GM18517 (cell line): ENCODE measurements at regions not wholly inside any gene's neighbourhood (a gene's known extent, or its start where the extent isn't known, plus 50 kb on each side); places are given as distances from the start of the nearest gene placed in this dataset.

ENCODE experiments used
- ATAC-seq: cut with Tn5 transposase; IDR thresholded peaks from one replicate; pipeline ENCODE4 v1.9.1; 2021; ENCODE audit warnings: mild to moderate bottlenecking, moderate library complexity; ENCODE audit not compliant: unreplicated experiment

DNA sequence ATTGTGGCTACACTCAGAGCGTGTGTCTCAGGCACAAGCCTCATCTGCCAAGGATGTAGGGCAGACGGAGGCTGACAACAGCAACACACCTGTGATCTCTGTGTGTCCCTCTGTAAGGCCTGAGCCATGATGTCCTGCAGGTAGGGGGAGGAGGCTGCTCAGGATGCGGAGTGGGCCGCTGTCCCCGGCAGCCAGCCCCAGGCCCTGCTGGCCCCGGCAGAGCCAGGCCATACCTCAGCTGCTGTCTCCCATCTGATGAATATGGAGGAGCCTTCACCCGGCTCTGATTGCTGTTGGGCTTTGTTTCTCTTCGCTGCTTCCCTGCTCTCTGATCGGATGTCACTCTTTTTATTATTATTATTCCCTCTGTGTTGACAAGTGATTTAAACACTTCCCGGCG is 83.6 kb upstream of the NCAM1 start:
- ATAC-seq, result no peak

DNA sequence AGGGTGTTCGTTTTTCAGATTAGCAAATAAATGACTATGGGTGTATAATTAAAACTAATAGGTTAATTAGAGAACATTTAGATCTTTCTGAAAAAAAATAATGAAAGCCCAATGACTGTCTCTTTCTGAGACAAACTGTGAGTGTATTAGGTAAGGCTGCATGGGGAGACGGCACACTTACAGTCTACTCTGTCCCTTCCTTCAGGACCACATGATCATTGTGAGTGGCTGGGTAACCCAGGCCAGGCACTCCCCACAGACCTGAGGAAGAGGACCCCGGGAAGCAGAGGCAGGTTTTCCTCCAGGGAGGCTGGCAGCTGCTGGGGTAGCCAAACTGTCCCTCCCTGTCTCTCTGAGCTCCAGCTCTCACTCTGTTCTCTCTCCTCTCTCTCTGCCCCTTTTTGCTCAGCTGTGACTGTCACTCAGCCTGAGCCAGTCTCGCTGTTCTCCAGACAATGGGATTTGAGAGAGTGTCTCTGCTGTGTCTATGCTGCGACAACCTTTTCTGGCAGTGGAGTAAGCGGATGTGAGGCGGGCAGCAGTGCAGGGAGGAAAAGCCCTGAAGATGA is 83.1 kb upstream of the NCAM1 start:
- ATAC-seq, result no peak

DNA sequence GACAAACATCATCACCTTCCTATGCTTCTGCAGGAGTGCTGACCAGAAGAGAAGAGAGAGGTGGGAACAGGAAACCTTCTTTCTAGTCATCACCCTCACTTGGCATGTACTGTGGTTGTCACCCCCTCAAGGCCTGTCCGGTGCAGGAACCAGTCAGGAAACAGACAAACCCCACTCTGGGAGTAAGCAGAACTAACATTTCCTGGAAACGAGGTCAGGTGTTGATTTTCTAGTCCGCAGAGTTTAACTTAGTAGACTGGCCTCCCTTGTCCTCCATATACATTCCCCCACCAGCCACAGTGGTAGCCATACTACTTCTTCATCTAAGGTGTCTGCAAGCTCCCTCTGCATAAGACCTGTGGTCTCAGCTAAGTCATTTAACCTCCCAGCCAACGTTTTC is 80.7 kb upstream of the NCAM1 start:
- ATAC-seq, result no peak

DNA sequence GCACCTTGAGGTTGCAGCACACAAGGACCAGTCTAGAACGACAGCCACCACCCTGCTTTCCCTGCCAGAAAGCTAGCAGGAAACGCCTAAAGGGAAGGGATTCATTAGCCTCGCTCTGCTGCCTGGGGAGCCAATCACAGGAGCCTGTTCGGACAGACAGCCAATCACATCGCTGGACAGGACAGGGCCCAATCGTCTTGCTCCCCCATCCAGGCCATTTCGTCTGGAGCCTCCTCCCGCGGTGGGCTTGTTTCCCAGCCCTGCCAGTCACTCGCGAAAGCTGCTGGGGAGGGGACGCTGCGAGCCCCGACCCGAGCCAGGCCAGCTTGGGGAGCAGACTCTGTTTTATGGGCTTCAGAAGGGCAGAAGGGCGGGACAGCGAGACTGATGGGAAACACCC is 79.8 kb upstream of the NCAM1 start:
- no peak for ATAC-seq

DNA sequence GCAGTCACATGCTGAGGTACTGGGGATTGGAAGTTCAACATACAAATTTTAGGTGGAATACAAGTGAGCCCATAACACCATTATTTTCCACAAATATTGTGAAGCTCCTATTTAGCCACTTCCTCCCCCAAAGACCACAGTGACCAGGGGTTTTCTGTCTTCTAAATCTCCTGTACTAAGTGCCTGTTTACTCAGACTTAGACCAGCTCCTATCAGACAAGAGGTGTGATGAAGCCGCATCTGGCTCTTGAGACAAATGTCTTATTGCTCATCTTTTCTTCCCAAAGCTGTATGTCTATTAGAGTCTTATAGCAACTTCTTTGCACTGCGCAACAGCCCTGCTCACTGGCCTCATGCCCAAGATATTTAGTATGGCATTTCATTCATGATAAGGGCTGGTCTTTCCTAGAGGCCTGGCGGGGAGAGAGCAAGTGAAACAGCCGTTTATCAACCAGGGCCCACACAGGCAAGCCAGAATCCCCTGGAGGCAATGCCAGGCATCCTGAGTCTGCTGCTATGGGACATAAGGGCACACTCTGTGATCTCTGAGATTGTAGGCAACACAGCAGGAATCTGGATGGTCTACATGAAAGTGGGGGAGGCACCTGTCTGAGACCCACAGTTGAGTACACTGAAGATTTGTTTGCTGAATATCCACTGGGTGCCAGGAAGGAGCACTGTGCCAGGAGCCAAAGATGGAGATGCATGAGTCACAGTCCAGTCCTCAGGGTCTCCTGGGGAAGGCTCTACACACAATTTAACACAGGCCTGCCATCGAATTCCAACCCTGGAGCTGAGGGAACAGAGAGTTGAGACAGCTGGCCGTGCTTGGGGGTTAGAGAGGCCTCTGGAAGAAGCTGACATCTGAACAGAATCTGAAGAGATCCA is 78.5 kb upstream of the NCAM1 start:
- no peak for ATAC-seq

DNA sequence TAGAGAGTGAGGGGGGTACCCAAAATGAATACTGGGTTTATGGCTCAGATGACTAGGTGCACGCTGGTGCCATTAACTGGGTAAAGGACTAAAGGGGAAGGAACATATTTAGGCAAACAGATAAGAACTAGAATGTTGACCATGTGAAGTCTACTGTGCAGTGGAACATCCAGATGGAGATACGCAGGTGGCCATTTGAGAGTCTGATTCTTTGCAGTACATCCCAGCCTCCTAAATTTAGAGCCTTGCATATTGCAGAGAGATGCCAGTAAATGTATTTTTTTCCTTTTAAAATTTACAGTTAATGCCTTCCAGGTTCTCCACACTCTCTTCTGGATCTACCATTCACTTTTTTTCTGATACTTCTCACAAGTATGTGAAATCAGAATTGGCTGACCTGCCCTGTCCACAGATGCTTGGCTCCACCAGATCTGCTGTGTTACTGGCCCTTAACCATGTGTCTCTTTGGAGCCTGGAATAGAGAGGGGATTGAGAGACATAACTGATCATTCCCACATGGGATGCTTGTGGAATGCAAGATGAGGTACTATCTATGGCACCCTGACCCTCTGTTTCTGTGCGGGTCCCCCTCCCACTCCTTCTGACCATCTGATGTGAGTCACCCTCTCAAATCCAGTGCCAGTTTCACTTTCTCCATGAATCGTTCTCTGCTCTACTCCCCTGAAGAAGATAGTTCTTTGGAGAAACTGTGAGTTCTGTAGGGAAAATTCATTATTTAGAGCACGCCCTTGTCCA is 77.0 kb upstream of the NCAM1 start:
- ATAC-seq, result no peak

DNA sequence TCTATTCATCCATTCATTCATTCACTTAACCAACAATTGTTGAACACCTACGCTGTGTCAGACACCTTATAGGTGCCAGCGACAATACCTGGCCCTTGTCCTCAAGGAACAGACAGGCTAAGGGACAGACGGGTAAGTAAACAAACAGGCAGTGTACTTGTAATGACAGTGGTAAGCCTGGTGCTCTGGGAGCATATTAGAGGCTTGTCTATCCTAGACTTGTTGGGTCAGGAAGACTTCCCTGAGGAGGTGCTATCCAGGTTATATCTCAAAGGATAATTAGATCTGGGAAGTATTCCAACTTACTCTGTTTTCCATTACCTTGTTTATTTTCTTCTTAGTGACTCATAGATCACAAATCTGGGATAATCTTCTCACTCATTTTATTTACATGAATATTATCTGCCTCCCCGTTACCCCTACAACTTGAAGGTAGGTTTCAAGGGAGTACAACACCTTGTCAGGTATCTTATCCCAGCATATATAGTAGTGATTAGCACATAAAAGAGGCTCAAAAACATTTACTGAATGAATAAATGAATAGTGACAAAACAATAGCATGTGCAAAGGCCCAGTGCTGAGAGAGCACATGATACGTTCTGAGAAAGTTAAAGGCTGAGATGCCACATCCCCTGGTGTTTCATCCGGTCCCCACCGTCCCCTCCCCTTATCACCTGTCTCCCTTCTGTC is 75.3 kb upstream of the NCAM1 start:
- no peak for ATAC-seq

DNA sequence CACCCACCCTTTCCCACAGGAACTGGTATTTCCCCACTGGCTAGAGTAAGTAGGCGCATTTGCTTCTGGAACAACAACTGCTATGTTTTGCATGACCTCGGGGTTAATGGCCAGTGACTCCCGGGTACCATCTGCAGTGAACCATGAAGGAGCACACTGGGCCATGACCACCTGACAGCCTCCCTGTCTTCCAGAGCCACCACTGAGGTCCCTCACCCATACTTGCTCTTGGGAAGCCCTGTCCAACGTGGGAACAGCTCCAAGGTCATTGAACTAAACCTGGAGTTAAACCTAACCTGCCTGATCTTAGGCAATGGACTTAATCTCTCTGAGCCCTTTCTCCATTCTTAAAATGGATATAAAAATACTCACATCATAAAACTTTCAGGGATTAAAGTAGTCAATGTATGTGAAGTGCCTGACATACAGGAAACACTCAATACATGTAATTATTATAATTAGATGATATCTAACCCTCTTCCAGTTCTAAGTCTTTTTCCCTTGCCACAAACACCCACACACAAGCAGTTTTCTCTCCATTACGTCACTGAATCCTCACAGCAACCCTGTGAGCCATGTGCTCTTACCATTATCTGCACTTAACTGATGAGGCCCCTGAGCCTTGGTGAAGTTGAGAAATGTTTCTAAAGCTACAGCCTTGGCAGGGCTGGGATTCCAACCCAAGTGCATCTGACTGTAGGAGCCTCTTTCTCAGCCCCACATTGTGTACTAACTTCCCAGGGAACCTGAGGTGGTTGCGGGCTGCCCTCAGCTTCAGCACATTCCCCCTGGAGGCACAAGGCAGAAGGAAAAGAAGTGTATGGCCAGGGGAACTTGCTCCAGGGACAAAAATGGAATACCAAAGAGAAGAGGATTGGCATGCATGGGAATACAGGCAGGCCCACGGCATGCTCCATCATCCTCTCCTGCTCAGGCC is 74.5 kb upstream of the NCAM1 start:
- ATAC-seq, result no peak

DNA sequence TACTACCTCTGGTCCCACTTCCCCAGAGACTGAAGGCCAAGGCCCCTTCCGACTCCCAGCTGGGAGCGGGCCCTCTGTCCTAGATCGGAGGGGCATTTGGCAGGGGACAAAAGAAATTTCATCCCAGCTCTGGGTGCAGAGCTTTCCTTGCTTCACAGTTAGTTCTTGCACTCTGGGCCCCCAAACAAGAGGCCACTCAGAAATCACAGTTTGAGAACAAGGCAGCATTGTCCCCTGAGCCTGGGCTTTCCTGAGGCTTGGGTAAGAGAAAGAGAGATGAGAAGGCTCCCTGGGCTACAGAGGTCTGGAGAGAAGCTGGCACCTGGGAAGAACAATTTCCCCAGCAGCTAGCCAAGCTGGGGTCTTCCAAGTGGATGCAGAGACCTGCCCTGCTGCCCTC is 71.8 kb upstream of the NCAM1 start:
- no peak for ATAC-seq

DNA sequence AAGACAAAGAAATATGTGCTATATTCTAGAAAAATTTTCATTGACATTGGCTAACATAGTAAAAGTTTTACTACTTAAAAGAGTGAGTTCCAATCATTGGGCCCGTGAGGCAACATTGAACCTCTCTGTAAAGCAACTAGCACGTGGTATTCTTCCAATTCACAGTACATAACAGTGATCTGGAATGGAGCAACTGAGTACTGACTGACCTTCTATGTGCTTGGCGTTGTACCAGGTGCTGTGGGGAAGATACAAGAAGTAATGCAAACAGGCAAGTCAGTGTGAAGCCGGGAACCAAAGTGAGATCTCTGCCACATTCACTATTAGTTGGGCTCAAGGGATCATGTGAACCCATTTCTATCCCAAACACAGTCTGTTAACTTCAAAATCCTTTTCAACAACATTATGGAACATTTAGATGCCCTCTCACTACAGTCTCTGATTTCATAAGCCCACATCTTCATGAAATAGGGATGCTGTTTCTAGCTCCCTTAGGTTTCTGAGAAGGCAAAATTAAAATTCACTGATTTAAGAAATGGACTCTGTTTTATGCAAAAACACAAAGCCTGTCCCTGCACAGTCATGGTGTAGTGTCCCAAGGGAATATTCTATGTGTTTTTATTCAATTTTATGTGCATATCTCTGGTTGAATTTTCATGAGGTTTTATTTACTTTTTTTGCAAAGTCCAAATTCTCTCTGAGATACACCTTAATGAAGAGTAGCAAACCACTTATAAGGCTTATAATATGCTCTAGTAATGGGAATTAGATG is 61.8 kb upstream of the NCAM1 start:
- ATAC-seq, result no peak

DNA sequence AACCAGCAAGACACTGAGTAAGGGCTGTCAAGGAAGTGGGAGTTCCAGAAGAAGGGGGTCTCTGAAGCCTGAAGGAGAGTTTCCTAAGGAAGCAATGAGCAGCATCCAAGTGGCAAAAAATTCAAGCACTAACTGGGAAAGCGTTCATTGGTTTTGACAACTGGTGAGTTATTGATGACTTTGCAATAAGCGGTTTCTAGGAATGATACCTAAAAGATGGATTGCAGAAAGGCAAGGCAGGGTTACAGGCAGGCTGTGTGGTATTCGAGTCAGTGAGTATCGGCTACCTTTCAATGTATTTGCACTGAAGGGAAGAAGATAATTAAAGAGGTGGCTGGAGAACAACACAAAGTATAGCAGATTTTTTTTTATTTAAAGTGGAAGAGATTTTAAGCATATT is 59.3 kb upstream of the NCAM1 start:
- no peak for ATAC-seq

DNA sequence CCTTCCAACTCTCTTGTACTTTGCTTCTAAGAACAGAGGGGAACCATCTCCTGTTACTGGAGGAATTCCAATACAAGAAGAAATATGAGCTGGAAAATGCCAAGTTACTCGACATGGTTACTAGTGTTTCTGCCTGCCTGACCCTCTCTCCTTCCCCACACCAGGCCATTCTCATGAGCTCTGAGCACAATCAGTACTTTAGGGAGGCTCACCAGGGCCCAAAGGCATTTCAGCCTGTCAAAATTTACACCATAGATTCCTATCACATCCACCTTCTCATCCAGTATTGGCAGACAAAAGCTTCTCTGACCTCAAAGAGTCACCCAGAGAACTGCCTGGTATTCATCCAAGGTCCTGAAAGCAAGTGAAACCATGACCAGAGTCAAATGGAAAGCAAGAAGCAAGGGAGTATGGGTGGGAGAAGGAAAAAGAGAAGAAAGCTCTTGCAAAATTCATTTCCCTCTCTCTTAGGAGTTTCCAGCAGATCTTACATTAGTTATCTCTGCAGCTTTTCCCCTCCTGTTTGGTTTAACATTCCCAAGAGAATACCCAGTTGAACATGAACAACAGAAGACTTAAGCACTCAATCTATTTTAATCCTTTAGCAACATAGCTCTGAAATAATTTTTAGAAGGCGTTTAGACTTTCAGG is 58.7 kb upstream of the NCAM1 start:
- ATAC-seq, result no peak

DNA sequence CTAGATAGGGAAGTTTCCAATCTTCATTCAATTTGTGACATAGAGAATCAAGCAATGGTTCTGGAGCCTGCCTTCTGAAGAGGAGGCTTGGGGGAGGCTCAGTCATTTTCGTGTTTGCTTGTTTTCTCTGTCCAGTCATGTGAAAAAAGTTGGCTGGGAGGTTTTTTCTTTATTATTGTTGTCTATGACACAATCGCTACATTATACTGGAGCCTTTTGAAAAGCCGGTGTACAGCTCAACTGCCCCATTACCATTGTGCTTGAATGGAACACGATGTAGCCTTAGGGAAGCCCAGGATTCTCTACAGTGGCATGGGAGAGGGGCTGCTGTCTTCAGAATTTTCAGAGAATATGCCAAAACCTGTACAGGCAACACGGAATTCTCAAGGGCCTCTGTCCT is 57.9 kb upstream of the NCAM1 start:
- ATAC-seq, result no peak

DNA sequence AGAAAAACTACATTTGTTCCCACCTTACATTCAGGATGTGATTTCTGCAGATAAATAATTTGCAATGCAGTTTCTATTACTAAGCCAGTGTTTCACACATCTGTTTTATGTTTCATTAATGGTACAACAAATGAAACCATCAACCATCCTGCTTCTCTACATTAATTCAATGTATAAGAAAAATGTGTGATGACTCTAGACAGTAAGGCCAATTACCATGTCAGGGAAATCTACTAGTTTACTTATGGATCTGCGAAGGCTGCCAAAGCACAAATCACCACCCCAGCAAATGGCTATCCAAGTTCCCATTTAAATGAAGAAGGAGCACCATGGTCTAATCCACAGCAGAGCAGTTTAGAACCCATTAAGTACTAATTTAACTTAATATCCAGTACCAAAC is 50.1 kb upstream of the NCAM1 start:
- no peak for ATAC-seq
